Suprapubic skin (tissue), 4 donors: ENCODE measurements at regions not wholly inside any gene's neighbourhood (a gene's known extent, or its start where the extent isn't known, plus 50 kb on each side); places are given as distances from the start of the nearest gene placed in this dataset.

Experiments
- DNase-seq, 2 donors: peaks; one replicate each; pipeline ENCODE4 v3.0.0-alpha.2; 2019; ENCODE audit warnings: low spot score in 2 of 2
- H3K27ac ChIP-seq: fragments of 200-600 bp; sonication (generic); one replicate; pipeline ENCODE4 v1.5.1; 2019
- H3K27me3 ChIP-seq: fragments of 200-600 bp; sonication (generic); one replicate; pipeline ENCODE4 v1.5.1; 2019
- H3K36me3 ChIP-seq: fragments of 200-600 bp; sonication (generic); one replicate; pipeline ENCODE4 v1.5.1; 2019
- H3K4me1 ChIP-seq: fragments of 200-600 bp; sonication (generic); one replicate; pipeline ENCODE4 v1.5.1; 2019
- H3K4me3 ChIP-seq: fragments of 200-600 bp; sonication (generic); one replicate; pipeline ENCODE4 v1.5.1; 2019; ENCODE audit warnings: mild to moderate bottlenecking
- H3K9me3 ChIP-seq: fragments of 200-600 bp; sonication (generic); one replicate; pipeline ENCODE4 v1.5.1; 2019
- CTCF ChIP-seq, 2 donors: fragments of 200-600 bp in 1 of 2; fragments of 450-650 bp in 1 of 2; sonication (generic) in 1 of 2; IDR thresholded peaks; one replicate each; pipeline ENCODE4 v1.5.1; 2016 to 2019; ENCODE audit warnings: antibody characterized with exemption in 2 of 2, mild to moderate bottlenecking in 1 of 2, moderate library complexity in 1 of 2
- EP300 ChIP-seq: sonication (generic); formaldehyde crosslinking; IDR thresholded peaks from one replicate; pipeline ENCODE4 v1.6.1; 2017; ENCODE audit warnings: antibody characterized with exemption
- POLR2A ChIP-seq, 2 donors: fragments of 450-650 bp; IDR thresholded peaks; one replicate each; pipeline ENCODE4 v1.6.1; 2017; ENCODE audit warnings: antibody characterized with exemption in 2 of 2, mild to moderate bottlenecking in 2 of 2, moderate library complexity in 2 of 2
- POLR2AphosphoS5 ChIP-seq, 3 donors: sonication (generic); formaldehyde crosslinking; IDR thresholded peaks; one replicate each; pipeline ENCODE4 v1.6.1; 2017; ENCODE audit warnings: antibody characterized with exemption in 3 of 3
- WGBS: methylation state at CpG from one replicate; pipeline ENCODE4 v1.1.5; 2018; 5-methylcytosine and 5-hydroxymethylcytosine counted together

- H3K27ac ChIP-seq, result no peak overlapping the region
- no peak for TF ChIP-seq POLR2A (IDR thresholded peaks at IDR 0.05)
- no peak for TF ChIP-seq EP300
- no peak for TF ChIP-seq CTCF (IDR thresholded peaks at IDR 0.05)
- no peak for TF ChIP-seq POLR2AphosphoS5 (IDR thresholded peaks at IDR 0.05)
- WGBS, result 59% methylated on average over 2 of the region's 2 CpGs
- no peak for DNase-seq
- H3K4me3 ChIP-seq, result no peak overlapping the region
- H3K4me1 ChIP-seq, result no peaks in the 10 kb centered on the region
- H3K36me3 ChIP-seq, result no peaks in the 10 kb centered on the region
- no peaks in the 10 kb centered on the region for H3K27me3 ChIP-seq
- no peaks in the 10 kb centered on the region for H3K9me3 ChIP-seq
These were observed 297.1 kb upstream of the KIF2B start for GRCh38 chr17:53525590-53525989.

GRCh38 chr17:53516636-53517035 lies 306.1 kb upstream of the KIF2B start:
- H3K36me3 ChIP-seq, result no peaks in the 10 kb centered on the region
- no peak for TF ChIP-seq POLR2AphosphoS5 (IDR thresholded peaks at IDR 0.05)
- no peak for TF ChIP-seq CTCF (IDR thresholded peaks at IDR 0.05)
- no peak for TF ChIP-seq EP300
- TF ChIP-seq POLR2A (IDR thresholded peaks at IDR 0.05), result no peak
- DNase-seq, result no peak

DNA sequence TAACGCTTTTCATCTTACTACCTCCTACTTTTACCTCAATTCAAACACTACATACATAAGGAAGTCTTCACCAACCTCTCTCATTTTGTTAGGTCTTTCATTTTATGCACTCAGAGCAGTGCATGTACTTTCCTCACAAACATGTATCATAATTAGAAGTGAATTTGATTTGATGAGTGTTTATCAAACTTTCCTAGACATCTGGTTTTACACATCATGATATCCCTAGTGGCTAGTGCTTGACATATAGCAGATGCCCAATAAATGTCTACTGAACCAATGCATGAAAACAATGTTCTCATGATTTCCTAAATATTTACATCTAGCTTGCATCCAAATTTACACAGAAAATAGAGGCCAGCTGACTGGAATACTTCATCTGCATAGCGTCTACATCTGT lies 323.4 kb upstream of the KIF2B start:
- no peak overlapping the region for H3K27ac ChIP-seq
- no peak for DNase-seq
- 86% methylated on average over 2 of the region's 2 CpGs for WGBS
- no peaks in the 10 kb centered on the region for H3K27me3 ChIP-seq
- TF ChIP-seq EP300 (no peak), CTCF (IDR thresholded peaks at IDR 0.05) (no peak), POLR2A (IDR thresholded peaks at IDR 0.05) (no peak)
- no peak overlapping the region for H3K4me3 ChIP-seq
- no peaks in the 10 kb centered on the region for H3K4me1 ChIP-seq
- no peaks in the 10 kb centered on the region for H3K36me3 ChIP-seq
- H3K9me3 ChIP-seq, result no peaks in the 10 kb centered on the region

More at GRCh38 chr17:53516636-53517035, 306.1 kb upstream of the KIF2B start:
- H3K27ac ChIP-seq, result no peak overlapping the region
- WGBS, result 18% methylated on average over 3 of the region's 3 CpGs
- no peaks in the 10 kb centered on the region for H3K27me3 ChIP-seq
- no peaks in the 10 kb centered on the region for H3K9me3 ChIP-seq
- H3K4me3 ChIP-seq, result no peak overlapping the region
- H3K4me1 ChIP-seq, result no peaks in the 10 kb centered on the region

DNA sequence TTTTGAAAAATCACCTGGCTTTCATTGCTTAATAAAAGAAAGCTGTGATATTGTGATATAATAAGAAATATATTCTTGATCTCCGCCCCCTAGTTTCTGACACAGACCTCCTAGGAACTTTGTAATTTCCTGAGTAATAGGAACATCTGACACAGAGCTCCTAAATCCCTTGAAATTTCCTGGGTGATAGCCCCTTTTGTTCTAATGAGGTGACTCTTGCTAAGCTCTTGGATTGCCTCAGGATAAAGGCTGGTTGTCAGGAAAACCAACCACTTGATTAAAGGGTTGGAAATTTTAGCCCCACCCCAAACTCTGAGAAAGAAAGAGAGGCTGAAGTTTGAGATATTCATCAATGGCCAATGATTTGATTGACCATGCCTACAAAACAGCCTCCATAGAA lies 326.4 kb upstream of the KIF2B start:
- 81% methylated on average over 1 of the region's 1 CpG for WGBS
- Histone ChIP-seq H3K4me1 (no peaks in the 10 kb centered on the region), H3K36me3 (no peaks in the 10 kb centered on the region), H3K27ac (no peak overlapping the region), H3K4me3 (no peak overlapping the region), H3K27me3 (no peaks in the 10 kb centered on the region), H3K9me3 (no peaks in the 10 kb centered on the region)
- TF ChIP-seq CTCF (IDR thresholded peaks at IDR 0.05), result no peak
- no peak for TF ChIP-seq POLR2A (IDR thresholded peaks at IDR 0.05)
- no peak for TF ChIP-seq POLR2AphosphoS5 (IDR thresholded peaks at IDR 0.05)
- TF ChIP-seq EP300, result no peak
- DNase-seq, result no peak

DNA sequence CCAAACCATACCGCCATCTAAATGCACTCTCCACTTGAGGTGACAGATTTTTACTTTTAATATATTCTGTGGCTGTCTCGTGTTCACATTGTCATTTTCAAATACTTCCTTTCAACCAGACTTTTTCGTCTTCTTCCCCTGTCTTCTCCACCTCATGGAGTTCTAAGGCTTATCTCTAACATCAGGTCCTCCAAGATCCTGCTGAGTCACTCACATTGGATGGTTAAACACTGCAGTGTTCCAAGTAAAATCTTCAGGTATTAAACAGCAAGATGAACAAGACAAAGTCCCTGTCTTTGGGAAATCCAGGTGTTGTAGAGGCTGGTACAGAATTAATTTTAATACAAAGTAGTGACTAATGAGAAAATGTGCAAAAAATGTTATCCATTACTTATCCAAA lies 330.2 kb upstream of the KIF2B start:
- DNase-seq, result no peak
- Histone ChIP-seq H3K27ac (no peak overlapping the region), H3K36me3 (no peaks in the 10 kb centered on the region), H3K9me3 (no peaks in the 10 kb centered on the region), H3K4me1 (no peaks in the 10 kb centered on the region), H3K4me3 (no peak overlapping the region), H3K27me3 (no peaks in the 10 kb centered on the region)
- TF ChIP-seq POLR2AphosphoS5 (IDR thresholded peaks at IDR 0.05), result no peak
- TF ChIP-seq EP300, result no peak
- no peak for TF ChIP-seq POLR2A (IDR thresholded peaks at IDR 0.05)
- no peak for TF ChIP-seq CTCF (IDR thresholded peaks at IDR 0.05)
- WGBS, result 57% methylated on average over 3 of the region's 3 CpGs
